GM21390 (cell line): ENCODE measurements at regions not wholly inside any gene's neighbourhood (a gene's known extent, or its start where the extent isn't known, plus 50 kb on each side); places are given as distances from the start of the nearest gene placed in this dataset.
"Not testable (repeated sequence)": the region's sequence is repeated elsewhere in the genome, so short reads cannot be mapped to it uniquely, and the experiment has no call there.

Experiments used
- ATAC-seq: cut with Tn5 transposase; IDR thresholded peaks from one replicate; pipeline ENCODE4 v1.9.1; 2021; ENCODE audit not compliant: unreplicated experiment

DNA sequence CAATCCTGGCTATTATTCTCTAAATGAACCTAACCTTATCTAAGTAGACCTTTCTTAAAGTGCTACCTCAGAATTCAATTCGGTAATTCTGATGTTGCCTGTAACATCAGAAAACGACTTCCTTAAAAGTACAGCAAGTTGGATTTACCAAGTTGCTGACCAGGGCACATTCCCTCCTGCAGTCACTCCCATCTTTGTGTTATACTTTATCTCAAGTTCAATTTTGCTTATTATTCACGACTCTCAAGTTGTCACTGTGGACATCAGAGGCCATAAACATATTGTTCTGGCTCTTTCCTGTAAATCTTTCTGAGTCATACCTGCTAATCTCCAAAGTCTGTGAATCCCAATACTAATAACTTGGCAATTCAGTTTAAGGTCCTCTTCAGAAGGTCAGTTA, 64.6 kb upstream of the ZSCAN2 start:
- ATAC-seq, result not testable (repeated sequence)

DNA sequence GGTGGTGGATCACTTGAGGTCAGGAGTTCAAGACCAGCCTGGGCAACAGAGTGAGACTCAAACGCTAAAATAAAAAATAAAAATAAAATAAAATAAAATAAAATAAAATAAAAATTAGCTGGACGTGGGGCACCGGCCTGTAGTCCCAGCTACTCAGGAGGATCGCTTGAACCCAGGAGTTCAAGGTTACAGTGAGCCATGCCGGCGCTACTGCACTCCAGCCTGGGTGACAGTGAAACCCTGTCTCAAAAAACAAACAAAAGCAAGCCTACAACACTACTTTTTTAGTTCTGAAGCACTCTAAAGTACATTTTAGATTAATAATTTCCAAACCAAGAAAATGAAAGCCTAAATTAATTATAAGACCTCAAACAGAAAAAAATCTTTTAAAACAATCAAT, 56.2 kb upstream of the ZSCAN2 start:
- ATAC-seq, result not testable (repeated sequence)

DNA sequence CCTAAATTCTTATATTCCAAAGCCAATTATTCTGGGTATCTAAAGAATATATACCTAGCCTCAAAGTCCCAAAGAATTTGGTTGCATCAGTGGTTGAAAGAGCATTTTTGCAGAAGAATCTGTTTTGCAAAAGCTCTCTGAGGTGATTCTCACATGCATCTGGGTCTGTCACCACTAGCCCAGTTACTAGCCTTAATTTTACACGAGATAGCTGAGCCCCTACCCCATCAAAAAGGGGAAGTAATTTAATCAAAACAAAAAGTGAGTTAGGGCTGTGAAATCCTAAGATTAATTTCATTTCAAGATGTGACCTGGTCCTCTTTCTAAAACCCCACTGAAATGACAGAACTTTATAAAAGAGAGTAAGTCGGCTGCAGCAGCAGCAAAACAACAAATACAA, 53.7 kb upstream of the ZSCAN2 start:
- ATAC-seq, result not testable (repeated sequence)

DNA sequence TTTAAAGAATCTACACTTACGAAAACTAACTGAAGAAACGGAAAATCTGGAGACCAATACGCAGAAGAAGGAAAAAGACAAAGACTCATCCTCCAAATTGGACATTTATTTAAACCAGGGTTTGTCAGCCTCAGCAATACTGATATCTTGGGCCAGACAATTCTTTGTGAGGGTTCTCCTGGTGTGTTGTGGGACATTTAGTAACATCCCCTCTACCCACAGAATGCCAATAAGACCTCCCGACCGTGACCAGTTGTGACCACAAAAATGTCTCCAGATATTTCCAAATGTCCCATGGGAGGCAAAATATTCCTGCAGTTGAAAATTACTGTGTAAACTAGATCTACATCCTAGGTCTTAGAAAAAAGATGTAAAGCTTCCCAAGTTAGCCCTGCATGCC, 50.3 kb upstream of the ZSCAN2 start:
- not testable (repeated sequence) for ATAC-seq
